ENCODE measurements at regions not wholly inside any gene's neighbourhood (a gene's known extent, or its start where the extent isn't known, plus 50 kb on each side); places are given as distances from the start of the nearest gene placed in this dataset.
A peak's percentile ranks its signal among the peaks of the same experiment; 100 is the strongest.

GRCh38 chr9:82154573-82154972, 166.0 kb downstream of the SPATA31D1 start:
- no peak for FAIRE-seq
- DNase-seq (ENCODE audit: low read depth): no peak
- TF ChIP-seq CTCF (IDR thresholded peaks at IDR 0.05; ENCODE audit: insufficient read depth, low read length, severe bottlenecking): no peak
- Histone ChIP-seq H3K36me3 (ENCODE audit: control insufficient read depth, insufficient read depth, low read length) (no peaks in the 10 kb centered on the region), H3K4me3 (ENCODE audit: low read depth, low read length) (no peak overlapping the region), H3K27me3 (ENCODE audit: control insufficient read depth, insufficient read depth, low read length) (no peaks in the 10 kb centered on the region)

- DNase-seq (ENCODE audit: low read depth) (no peak), FAIRE-seq (no peak)
- TF ChIP-seq CTCF (IDR thresholded peaks at IDR 0.05; ENCODE audit: insufficient read depth, low read length, severe bottlenecking): no peak
- no peaks in the 10 kb centered on the region for H3K27me3 ChIP-seq (ENCODE audit: control insufficient read depth, insufficient read depth, low read length)
- no peaks in the 10 kb centered on the region for H3K36me3 ChIP-seq (ENCODE audit: control insufficient read depth, insufficient read depth, low read length)
- H3K4me3 ChIP-seq (ENCODE audit: low read depth, low read length): no peak overlapping the region
Measured at GRCh38 chr9:82161876-82162275, 173.3 kb downstream of the SPATA31D1 start.

- no peak for TF ChIP-seq CTCF (IDR thresholded peaks at IDR 0.05; ENCODE audit: insufficient read depth, low read length, severe bottlenecking)
- FAIRE-seq (no peak), DNase-seq (ENCODE audit: low read depth) (peak; percentile 51)
- Histone ChIP-seq H3K27me3 (ENCODE audit: control insufficient read depth, insufficient read depth, low read length) (no peaks in the 10 kb centered on the region), H3K36me3 (ENCODE audit: control insufficient read depth, insufficient read depth, low read length) (no peaks in the 10 kb centered on the region), H3K4me3 (ENCODE audit: low read depth, low read length) (no peak overlapping the region)
Measured at GRCh38 chr9:82164159-82164558, 175.6 kb downstream of the SPATA31D1 start.

- Histone ChIP-seq H3K36me3 (ENCODE audit: control insufficient read depth, insufficient read depth, low read length) (no peaks in the 10 kb centered on the region), H3K4me3 (ENCODE audit: low read depth, low read length) (no peak overlapping the region), H3K27me3 (ENCODE audit: control insufficient read depth, insufficient read depth, low read length) (no peaks in the 10 kb centered on the region)
- TF ChIP-seq CTCF (IDR thresholded peaks at IDR 0.05; ENCODE audit: insufficient read depth, low read length, severe bottlenecking): no peak
- DNase-seq (ENCODE audit: low read depth): no peak
- no peak for FAIRE-seq
Measured at GRCh38 chr9:82167296-82167695, 178.7 kb downstream of the SPATA31D1 start.

- FAIRE-seq (peak; percentile 90), DNase-seq (ENCODE audit: low read depth) (peak; percentile 91)
- no peak for TF ChIP-seq CTCF (IDR thresholded peaks at IDR 0.05; ENCODE audit: insufficient read depth, low read length, severe bottlenecking)
- no peak overlapping the region for H3K4me3 ChIP-seq (ENCODE audit: low read depth, low read length)
- H3K27me3 ChIP-seq (ENCODE audit: control insufficient read depth, insufficient read depth, low read length): no peaks in the 10 kb centered on the region
- H3K36me3 ChIP-seq (ENCODE audit: control insufficient read depth, insufficient read depth, low read length): no peaks in the 10 kb centered on the region
Measured at GRCh38 chr9:82168585-82168984, 180.0 kb downstream of the SPATA31D1 start.

- Histone ChIP-seq H3K36me3 (ENCODE audit: control insufficient read depth, insufficient read depth, low read length) (no peaks in the 10 kb centered on the region), H3K4me3 (ENCODE audit: low read depth, low read length) (no peak overlapping the region), H3K27me3 (ENCODE audit: control insufficient read depth, insufficient read depth, low read length) (no peaks in the 10 kb centered on the region)
- no peak for TF ChIP-seq CTCF (IDR thresholded peaks at IDR 0.05; ENCODE audit: insufficient read depth, low read length, severe bottlenecking)
- FAIRE-seq (no peak), DNase-seq (ENCODE audit: low read depth) (no peak)
Measured at GRCh38 chr9:82170866-82171265, 182.3 kb downstream of the SPATA31D1 start.

Measured in bronchial epithelial cell (primary cell).